HG03565 (cell line): ENCODE measurements at regions not wholly inside any gene's neighbourhood (a gene's known extent, or its start where the extent isn't known, plus 50 kb on each side); places are given as distances from the start of the nearest gene placed in this dataset.

Experiments
- ATAC-seq: cut with Tn5 transposase; IDR thresholded peaks from one replicate; pipeline ENCODE4 v1.9.1; 2021; ENCODE audit warnings: mild to moderate bottlenecking, moderate library complexity; ENCODE audit not compliant: unreplicated experiment

DNA sequence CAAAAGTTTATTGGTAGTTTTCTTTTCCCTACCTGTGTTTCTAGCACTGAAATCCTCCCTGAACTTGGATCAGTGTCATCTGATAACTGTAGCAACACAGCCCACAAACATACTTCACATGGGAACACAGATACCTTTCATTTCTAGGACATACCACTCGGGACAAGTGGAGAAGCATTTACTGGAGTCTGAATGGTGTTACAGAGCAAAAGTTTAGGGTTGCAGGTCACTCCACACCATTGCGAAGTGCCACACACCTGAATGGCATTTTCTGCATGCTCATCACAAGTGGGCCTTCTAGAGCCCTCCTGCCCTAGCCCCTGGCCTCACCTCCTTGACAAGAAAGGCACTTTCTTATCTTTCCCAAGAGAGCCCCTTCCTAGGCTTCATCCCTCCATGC is 184.8 kb upstream of the PKDCC start:
- no peak for ATAC-seq

DNA sequence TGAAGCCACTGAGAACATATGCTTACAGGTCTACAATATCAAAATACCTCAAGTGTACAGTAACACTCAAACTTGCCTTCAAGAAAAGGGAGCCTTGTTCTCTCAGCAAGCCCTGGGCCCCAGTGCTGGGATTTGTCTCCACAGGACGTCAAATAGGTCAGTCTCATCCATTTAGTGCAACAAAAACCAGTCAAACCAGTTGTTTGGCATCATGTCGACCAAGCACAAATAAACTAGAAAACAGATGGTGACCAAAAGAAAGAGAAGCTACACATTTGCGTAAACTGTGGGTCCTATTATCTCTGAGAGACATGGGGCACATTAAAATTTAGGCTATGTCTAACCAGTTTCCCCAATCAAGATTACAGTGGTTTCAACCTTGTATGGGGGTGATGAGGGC is 182.6 kb upstream of the PKDCC start:
- ATAC-seq: no peak

GRCh38 chr2:41867553-41867952 is 180.3 kb upstream of the PKDCC start:
- ATAC-seq: no peak

- peak; percentile 66 for ATAC-seq
These were observed 178.1 kb upstream of the PKDCC start for GRCh38 chr2:41869542-41870264.

GRCh38 chr2:41870265-41870585 is 177.6 kb upstream of the PKDCC start:
- no peak for ATAC-seq

- no peak for ATAC-seq
These were observed 176.7 kb upstream of the PKDCC start for GRCh38 chr2:41871080-41871479.

DNA sequence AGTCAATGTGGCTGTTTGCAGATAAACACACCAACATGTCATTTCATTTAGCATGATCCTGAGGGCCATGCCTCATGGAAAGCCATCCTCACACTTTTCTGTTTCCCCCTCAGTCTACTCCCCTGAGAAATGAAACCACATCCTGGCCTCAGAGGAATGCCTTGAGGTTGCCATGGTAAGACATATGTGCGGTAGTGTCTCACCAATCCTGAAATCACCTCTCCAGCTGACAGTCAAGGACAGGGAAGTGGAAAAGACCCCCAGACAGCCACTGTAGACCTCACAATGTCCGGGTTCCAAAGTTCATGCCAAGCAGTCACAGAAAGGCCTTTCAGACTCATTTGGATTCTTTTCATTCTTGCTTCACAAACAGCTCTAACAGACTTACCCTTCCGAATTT is 175.2 kb upstream of the PKDCC start:
- no peak for ATAC-seq

DNA sequence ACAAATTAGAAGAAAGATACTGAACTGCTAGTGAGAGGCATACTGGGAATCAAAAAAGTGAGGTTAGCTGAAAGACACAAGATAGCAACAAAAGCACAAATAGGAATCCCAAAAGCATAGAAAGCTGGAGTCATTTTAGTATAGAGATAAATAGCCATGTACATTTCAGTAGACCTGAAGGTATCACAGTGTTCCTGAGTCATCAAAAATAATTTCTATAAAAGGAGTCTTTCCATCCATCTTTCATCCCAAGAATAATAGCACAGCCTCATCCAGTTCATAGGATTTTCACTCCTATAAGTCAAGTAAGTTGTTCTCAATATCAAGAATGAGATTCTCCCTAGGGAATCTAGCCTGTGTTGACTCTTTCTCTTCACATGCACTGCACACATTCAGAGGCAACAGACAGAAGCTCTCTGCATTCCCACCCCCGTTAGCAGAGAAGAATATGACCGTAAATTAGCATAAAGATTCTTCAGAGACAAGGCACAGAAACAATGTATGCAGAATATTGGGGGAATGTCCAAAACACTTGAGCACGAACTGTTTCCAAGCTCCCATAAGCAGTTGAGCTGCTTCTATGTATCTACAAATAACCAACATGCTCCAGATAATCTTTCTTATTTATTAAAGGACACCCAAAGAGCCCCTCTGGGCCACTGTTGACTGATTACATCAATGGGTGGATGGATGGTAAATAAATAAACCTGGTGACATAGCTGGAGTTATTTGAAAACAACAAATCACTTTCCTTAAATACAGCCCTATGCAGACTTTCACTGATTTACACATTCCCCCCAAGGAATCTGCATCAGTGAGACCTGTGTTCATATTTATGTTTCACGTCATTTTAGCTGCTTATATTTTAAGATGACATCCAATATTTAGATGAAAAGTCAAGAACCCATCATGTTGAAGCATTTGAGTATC is 174.5 kb upstream of the PKDCC start:
- ATAC-seq: no peak

DNA sequence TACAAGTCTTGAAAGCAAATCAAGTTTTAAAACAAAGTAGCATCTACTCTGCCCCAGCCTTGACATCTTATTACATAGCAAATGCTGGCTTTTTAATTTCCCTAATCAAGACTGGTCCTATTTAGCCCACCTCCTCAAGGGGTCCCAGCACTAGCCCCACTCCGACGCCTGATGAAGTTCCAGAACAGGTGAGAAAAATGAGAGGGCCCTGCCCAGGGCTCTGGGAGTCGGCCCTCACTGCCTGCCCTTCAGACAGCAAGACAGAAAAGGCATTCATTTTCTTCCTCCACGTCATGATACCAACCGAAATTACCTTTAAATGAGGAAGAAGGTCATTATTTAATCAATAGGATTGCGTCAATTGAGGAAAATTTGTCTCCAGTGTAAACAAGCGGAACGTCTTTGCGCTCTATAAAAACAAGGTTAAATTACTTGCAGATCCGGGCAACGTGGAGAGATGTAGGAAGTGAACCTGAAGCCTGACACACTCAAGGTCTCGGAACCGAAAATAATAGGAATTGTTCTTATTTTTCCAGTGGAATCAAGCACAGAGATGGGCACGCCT is 170.6 kb upstream of the PKDCC start:
- ATAC-seq: no peak

GRCh38 chr2:41878056-41878455 is 169.8 kb upstream of the PKDCC start:
- ATAC-seq: no peak

DNA sequence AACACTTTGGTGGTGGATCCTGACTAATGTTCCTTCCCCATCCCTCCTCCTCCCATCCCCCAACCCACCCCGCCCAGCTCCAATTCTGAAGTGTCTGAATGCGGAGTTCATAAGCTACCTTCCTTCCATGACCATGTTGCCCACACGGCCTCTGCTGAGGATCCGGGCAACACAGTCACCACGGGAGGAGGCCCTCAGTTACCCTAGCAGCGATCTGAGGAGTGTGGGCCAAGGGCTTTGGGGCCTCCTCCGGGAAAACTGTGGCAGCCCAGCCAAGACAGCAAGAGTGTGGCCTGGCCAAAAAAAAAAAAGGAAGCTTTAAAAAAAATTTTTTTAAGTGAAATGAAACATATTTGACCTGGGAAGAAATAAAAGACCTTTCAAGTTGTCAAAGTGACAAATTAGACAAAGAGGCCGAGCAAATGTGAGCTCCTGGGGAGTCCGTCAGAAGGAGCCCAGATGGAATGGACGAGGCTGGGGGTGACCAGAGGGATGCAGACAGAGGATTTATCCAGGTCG is 169.0 kb upstream of the PKDCC start:
- no peak for ATAC-seq

GRCh38 chr2:41879235-41879916 is 168.4 kb upstream of the PKDCC start:
- no peak for ATAC-seq

DNA sequence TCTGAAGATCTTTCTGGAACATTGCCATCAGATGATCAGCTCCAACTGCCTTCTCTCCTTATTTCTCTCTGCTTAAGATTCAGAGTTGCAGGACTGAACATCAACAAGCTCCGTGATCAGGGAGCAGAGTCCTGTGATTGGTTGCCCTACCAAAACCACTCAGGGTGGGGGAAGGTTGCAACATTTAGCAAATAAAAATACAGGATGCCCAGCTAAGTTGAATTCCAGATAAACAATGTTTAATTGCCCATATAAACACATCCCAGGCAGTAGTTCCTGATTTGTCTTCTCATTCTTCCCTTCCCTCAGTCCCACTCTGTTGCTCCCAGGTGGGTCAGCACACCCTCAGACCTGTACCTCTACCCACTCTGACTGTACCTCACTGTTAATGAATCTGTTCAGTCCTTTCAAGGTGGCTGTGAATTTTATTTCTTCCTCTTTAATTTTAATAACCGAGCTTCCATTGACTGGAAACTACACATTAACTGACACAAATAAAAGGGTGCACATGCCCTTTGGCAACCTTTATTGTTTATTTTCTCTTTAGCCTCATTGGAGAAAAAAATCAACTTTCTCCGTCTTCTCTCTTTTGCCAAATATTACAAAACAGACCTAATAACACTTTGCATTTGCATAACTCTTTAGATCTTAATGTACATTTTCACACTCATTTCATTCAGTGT is 167.1 kb upstream of the PKDCC start:
- ATAC-seq: no peak

DNA sequence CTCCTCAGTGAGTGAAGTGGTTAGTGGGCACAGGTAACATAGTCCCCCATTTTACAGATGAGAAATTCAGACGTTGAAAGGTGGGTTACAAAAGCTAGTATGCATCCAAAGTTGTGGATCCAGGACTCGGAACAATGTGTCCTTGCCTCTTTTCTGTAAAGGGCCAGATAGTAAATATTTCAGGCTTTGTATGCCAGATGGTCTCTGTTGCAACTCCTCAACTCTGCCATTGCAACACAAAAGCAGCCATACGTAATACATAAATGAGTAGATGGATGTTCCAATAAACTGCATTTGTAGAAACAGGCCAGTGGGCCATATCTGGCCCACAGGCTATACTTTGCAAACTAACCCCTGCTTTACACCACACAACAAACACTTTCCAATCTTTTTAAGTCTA is 166.6 kb upstream of the PKDCC start:
- no peak for ATAC-seq

GRCh38 chr2:41884718-41885117 is 163.1 kb upstream of the PKDCC start:
- no peak for ATAC-seq

DNA sequence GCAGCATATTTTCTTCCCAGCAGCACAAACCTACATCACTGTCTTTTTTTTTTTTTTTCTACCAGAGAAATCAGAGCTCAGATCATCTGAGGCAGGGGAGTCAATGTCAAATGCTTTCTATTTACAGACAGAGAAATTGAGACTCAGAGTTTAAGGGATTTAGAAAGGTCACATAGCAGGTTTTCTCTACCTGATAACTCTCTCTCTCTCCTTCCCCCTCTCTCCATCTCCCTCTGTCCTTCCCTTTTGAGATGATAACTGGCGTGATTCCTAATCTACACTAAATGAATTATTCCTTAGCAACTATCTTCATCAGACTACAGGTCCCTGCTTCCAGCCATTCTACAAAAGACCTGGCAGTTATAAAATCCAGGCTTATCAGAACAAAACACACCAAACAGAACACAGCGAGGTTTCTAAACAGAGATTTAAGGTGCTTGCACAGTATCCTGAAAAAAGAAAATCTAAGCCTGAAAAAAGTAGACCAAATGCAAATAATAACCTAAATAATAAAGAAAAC is 161.6 kb upstream of the PKDCC start:
- no peak for ATAC-seq

- ATAC-seq: no peak
These were observed 161.1 kb upstream of the PKDCC start for GRCh38 chr2:41886757-41887156.

DNA sequence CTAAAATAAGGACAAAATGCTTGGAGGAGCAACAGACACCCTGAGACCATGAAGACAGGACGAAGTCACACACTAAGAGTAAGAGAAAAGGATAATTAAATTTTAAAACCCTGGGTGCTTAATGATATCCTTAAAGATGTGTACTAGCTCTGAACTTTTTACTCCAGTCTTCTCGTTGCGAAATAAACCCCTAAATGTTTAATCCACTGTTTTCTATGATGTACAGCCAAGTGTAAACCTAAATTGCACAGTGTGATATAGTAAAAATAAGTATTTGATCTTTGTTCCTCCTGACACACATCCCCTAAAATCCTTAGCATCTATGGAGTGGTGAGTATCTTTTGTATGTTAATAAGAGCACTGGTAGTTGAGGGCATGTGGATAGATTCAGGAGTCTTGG is 157.5 kb upstream of the PKDCC start:
- no peak for ATAC-seq

DNA sequence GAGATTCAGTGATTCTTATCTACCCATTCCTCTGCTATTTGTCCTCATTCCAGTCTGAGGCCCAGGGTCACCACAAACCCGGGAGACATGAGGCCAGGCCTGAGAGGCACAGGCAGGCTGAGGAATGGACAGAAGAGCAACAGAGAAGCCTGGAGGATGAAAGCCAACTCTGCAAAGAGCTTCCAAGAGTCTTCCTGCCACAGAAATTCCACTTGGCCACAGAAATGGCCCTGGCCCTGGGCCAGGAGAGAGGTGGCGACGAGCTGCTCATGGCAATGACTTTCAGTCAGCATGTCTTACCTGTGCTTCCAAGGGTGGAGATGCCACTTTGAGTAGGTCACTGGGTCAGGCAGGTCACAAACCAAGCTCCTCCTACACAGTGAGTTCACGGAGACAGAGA is 155.3 kb upstream of the PKDCC start:
- no peak for ATAC-seq

DNA sequence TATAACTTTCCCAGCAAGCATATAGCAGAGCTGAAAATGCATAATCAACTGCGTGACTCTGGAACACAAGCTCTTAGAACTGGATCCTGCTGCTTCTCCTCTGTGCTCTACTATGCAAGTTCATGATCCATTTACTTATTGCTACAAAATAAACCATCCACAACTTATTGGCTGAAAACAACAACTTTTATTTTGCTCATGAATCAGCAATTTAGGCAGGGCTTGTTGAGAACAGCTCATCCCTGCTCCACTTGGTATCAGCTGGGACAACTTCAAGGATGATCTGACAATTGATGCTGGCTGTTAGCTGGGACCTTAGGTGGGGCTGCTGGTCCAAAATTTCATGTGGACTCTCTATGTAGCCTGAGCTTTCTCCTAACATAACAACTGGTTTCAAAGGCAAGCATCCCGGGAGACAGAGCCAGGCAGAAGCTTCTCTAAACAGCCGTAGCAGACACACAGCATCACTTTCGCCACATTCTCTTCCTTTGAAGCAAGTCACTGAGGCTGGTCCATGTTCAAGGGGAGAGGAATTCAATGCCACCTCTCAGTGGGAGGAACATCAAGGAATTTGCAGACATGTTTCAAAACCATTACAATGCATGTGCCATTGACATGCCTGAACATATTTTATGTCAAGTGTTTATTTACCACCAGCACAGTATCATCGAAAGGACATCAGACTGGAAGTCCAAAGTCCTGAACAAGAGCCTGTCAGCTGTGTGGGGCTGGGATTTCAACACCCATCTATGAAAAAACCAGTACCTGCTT is 153.1 kb upstream of the PKDCC start:
- no peak for ATAC-seq
